ENCODE measurements at regions not wholly inside any gene's neighbourhood (a gene's known extent, or its start where the extent isn't known, plus 50 kb on each side); places are given as distances from the start of the nearest gene placed in this dataset.
"Not testable (repeated sequence)": the region's sequence is repeated elsewhere in the genome, so short reads cannot be mapped to it uniquely, and the experiment has no call there.

DNA sequence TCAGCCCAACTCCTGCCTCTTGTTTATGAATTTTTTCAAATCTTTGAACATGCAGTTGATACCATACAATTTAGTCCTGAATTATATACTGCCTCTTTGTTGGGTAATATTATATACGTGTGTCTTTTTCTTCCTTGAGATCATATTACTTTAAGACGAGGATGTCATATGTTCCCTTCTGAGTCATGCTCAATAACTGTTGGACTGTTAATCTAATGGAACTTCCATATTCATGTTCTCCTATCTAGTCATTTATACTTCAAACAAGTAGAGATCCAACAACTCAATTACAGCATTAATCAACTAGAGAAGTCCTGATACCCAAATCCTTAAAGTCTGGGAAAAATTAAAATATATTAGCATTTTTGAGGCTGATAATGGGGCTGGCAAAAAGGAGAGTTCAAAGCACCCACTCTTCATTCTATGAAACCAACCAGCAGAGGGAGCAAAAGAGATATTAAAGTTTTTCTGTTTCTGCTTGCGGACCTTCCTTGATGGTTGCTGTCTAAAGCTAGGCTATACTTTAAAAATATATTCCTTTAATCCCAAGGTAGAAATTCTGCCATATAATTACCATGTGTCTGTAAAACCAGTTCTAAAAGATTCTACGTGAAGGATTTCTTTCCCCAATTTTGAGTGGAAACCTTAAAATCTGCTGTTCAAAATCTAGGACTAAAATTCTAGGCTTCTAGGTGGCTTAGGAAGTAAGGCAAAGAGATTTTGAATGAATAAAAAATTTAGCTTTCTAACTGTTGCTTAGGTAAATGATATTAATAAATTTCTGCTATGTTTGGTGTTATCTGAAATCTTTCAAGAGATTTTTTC is 498.9 kb downstream of the BCKDHB start:
- peak; percentile 21 for DNase-seq

GRCh38 chr6:80603679-80604078 is 497.2 kb downstream of the BCKDHB start:
- DNase-seq, result no peak

DNA sequence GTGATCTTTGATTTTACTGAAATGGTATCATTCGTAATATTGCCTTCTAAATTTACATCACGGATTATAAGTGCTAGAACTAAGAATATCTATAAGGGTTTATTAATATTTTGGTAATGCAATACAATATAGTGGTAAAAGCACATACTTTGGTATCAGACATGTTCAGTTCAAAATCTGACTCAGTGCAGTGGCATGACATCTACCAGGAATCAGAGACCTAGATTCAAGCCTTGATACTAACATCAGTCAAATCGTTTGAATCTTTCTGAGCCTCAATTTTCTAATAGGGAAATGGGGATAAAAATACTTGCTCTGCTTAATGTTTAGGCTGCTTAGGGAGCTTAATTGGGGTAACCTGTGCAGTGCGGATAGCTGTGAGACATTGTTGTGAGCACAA is 488.0 kb downstream of the BCKDHB start:
- DNase-seq, result no peak

- DNase-seq, result no peak
These were observed 486.0 kb downstream of the BCKDHB start for GRCh38 chr6:80592436-80592835.

GRCh38 chr6:80586242-80586641 is 479.8 kb downstream of the BCKDHB start:
- DNase-seq, result no peak

- no peak for DNase-seq
These were observed 473.0 kb downstream of the BCKDHB start for GRCh38 chr6:80579391-80580023.

GRCh38 chr6:80573320-80573719 is 466.8 kb downstream of the BCKDHB start:
- DNase-seq, result not testable (repeated sequence)

DNA sequence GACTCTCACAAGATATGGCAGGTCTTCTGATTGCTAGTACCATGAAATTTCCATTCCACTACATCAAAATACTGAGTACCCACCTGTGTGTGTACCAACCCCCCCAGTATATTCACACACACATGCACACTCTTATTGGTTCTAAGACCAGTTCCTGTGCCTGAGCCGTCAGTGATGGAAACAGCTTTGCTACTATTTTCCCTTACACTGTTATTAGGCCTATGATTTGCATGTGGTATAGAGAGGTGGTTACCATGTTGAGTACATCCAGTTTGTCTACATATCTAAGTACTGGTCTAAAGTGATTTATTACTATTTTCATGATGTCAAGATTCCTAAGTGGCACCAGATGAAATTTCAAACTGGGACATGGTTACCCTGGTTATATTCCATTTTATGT is 459.9 kb downstream of the BCKDHB start:
- no peak for DNase-seq

GRCh38 chr6:80553071-80553740 is 446.7 kb downstream of the BCKDHB start:
- DNase-seq, result no peak

- DNase-seq, result no peak
These were observed 444.3 kb downstream of the BCKDHB start for GRCh38 chr6:80550748-80551147.

- no peak for DNase-seq
These were observed 443.8 kb downstream of the BCKDHB start for GRCh38 chr6:80550281-80550680.

- no peak for DNase-seq
These were observed 442.1 kb downstream of the BCKDHB start for GRCh38 chr6:80548532-80548931.

DNA sequence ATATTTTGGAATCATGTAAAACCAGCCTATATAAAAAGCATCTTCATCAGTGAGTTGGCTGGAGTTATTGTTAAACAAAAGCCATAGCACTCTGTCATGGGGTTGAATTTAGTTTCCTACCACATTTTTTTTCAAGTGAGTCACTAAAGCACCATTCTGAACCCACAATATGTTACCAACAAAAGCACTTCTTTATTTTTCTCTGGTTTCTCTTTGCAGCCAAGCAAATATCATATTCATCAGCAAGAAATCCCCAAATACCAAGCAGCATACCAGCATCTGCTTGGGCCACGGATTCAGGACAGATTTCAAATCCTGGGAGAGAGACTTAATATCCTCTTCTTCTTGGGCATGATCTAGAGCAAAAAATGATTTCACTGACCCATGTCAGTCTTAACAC is 441.4 kb downstream of the BCKDHB start:
- no peak for DNase-seq

DNA sequence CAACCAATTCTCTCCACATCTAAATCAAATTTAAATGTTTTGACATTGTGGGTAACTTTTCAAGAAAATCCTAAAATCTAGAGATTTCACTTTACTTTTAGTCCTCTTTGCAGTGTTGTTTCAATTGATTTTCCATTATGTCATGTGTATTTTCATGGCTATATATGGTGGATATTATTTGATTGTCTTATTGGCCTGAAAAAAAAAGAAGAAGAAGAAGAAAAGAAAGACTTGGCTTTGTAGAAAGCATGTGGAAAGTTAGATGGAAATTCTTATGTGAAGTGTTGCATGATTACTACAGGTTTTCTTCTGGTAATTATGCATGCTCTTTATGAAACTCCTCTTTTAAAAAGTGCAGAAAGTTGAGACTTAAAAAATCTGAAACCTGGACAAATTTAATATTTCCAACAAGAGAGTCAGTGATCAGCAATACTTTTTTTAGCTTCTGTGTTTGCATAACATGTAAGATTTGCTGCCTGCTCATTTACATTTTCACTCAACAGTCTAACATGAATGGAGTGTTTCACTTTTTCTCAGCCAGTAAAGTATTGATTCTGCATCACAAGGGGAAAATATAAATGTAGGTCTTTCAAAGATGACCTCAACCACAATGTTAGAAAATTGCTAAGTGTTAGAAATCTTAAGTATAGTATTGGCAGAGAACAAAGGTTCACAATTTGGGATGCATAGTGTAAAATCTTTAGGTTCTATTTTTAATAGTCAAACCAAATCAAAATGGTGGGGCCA is 438.7 kb downstream of the BCKDHB start:
- DNase-seq, result no peak

DNA sequence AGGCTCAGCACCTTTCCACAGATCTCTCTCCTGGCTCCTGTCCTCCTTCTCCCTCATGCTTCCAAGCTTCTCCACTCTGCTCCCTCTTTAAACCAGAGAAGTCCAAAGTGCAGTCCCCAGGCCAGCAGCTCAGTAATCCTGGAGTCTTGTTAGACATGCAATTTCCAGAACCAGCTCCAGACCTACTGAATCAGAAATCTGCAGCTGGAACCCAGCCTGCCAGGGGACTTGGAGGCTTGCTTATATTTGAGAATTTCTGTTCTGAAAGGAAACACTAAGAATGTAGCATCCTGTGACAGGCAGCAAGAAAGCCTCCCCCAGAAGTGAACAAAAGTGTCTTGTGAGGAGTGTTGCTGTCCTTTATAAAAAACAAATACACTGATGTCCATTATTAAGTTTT is 438.1 kb downstream of the BCKDHB start:
- DNase-seq, result no peak

- DNase-seq, result no peak
These were observed 437.2 kb downstream of the BCKDHB start for GRCh38 chr6:80543598-80544222.

GRCh38 chr6:80543151-80543550 is 436.7 kb downstream of the BCKDHB start:
- no peak for DNase-seq

GRCh38 chr6:80541886-80542285 is 435.4 kb downstream of the BCKDHB start:
- no peak for DNase-seq

DNA sequence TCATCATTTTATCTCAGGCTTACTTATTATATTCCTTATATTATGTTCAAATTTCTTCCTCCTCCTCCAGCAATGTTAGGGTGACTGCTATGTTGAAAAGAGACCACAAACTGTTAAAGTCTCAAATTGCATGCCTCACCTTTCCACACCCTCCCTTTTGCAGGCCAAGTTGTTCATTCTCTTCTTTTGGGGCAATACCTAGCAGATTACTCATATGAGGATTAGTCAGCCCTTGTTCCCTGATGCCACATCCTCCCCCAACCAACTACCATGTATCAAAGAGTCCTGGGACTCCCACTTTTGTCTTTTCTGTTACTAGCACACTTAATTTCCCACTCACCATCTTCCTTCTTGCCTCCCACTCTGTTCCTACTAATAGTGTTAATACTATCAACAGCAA is 434.7 kb downstream of the BCKDHB start:
- DNase-seq, result no peak

DNA sequence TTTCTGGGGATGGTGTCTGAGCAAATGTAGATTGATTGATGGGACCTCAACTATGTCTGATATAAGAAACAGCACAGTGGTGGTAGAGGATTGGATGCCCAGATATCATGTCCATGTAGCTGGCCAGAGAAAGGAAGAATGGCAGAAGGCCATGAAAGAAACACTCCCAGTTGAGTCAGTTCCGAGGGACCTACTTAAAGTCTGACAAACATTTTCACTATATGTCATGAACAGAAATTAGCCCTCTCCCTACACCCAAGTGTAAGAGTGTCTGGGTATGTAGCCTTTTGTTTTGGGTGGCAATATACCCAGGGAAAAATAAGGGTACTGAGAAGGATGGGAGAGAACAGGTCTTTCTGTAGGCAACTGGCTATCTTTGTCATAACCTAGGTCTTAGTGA is 434.2 kb downstream of the BCKDHB start:
- DNase-seq, result no peak

DNA sequence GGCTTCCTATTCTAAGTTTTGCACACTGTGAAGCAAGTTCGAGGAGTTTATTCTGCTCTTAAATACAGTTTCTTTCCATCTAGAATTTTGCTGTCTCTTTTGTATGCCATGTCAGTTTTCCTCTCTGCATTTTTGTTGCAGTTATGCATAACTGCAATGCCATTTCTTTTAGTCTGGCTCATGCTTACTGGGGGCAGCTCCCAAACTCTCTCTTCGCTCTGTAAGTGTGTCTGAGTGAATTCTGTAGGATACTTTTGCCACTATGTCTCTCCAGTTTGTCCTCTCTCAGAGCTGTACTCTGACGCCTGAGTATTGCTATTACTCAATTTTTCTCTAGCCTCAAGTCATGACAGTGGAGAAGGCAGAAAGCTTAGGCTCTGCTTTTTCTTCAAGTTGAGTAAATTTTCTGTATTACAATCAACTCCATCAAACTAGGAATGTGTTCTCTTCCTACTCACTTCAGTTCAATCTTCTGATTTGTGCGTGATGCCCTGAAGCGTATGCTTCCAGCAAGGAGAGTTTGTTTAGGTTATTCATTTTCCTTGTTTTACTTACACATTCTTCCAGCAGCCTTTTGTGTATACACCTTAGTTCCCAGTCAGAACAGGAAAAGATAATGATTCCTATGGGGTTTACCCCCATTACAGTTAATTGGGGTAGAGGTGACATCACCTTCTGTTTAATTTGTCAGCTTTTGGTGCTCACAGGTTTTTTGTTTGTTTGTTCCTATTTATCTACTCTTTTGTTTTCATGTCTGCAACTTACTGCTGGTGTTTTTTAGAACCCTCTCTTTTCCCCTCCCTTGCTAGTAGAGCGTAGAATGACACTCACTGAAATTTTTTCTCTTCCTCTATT is 430.9 kb downstream of the BCKDHB start:
- DNase-seq, result no peak
